NCI-H2107 (cell line): ENCODE measurements at regions not wholly inside any gene's neighbourhood (a gene's known extent, or its start where the extent isn't known, plus 50 kb on each side); places are given as distances from the start of the nearest gene placed in this dataset.
"Not testable (repeated sequence)": the region's sequence is repeated elsewhere in the genome, so short reads cannot be mapped to it uniquely, and the experiment has no call there.

Experiments
- DNase-seq: peaks from one replicate; lab custom pipeline; 2025; lab: John Stamatoyannopoulos, UW

GRCh38 chr12:67039995-67040860 lies 228.9 kb upstream of the CAND1 start:
- DNase-seq: no peak

- DNase-seq: no peak
Observed at GRCh38 chr12:67040861-67041137, 228.4 kb upstream of the CAND1 start.

DNA sequence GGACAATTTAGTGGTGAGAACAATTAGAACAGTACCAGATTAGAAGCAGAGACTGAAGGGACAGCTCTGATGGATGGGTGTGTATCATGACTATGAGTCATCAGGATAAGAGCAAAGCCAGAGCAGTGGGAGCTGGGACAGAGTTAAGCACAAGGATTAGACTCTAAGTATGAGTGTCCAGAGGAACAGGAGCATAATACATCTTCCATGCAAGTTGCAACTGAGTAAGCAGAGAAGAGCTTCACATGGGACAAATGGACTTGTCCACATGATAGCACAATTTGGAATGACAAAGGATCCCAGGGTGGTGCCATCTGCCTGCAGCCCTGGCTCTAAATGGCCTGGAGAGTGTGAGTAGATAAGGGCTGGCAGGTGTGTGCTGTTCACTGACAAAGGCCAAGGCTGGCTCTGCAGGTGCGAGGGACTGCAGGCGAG lies 226.4 kb upstream of the CAND1 start:
- DNase-seq: peak; percentile 94

DNA sequence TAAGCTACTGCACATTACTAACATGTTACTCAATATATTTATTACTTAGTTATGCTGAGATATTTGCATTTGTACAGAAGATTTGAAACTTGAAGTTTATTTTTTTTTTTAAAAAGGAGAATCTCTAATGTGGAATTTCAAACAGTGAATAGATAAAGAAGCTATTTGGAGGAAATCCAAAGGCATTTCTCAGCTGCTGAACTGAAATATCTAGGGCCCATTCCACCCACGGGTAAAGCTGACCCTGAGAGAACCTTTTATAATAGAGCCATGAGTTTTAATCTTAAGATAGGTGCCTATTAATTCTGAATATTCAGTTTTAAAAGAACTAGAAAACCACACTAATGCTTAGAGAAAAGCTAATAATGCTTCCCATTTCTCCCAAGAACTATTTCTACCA lies 225.4 kb upstream of the CAND1 start:
- no peak for DNase-seq

DNA sequence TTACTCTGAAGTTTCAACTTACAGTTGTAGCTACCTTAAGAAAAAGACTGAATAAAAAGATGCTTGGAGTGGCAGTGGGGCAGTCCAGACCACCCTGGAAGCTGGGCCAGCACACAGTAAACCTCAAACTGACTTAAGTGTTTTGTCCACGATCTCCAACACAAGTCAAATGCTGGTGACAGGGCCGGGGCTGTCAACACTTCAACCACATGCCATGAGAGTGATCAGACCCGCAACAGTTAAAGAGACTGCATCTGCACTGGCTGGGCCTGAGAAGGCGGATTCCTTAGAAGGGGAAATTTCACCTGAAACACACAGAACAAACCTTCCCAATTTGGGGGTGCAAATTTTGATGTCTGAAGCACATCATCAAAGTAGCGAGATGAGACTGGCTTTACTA lies 223.5 kb upstream of the CAND1 start:
- no peak for DNase-seq

DNA sequence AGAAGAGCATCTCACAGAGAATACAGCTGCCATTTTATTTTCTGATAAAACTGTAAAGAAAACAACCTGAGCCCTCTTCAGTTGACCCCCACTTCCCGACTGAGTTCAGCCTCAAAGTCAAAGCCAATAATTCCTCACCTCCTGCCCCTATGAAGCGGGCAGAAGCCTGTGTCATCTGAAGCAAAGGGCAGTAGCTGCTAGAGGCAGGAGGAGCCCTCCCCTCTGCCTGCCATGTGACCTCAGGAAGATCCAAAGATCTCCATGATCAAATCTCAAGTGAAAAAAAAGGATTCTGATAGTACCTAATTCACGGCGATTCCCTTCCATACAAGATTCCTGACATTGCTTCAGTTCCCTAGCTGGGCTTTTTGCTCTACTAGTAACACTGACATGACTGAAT lies 223.1 kb upstream of the CAND1 start:
- no peak for DNase-seq

GRCh38 chr12:67047634-67048033 lies 221.5 kb upstream of the CAND1 start:
- DNase-seq: no peak

GRCh38 chr12:67048371-67048770 lies 220.8 kb upstream of the CAND1 start:
- no peak for DNase-seq

DNA sequence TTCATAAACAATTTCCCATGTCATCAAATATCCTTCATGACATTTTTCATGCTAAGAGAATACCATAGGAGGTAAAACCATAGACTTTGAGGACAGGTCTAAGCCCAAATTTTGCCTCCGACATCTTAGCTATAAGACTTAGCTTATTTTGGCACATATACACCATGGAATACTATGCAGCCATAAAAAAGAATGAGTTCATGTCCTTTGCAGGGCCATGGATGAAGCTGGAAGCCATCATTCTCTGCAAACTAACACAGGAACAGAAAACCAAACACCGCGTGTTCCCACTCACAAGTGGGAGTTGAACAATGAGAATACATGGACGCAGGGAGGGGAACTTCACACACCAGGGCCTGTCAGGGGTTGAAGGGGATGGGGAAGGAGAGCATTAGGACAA lies 220.0 kb upstream of the CAND1 start:
- not testable (repeated sequence) for DNase-seq

- no peak for DNase-seq
Observed at GRCh38 chr12:67052981-67053380, 216.2 kb upstream of the CAND1 start.

DNA sequence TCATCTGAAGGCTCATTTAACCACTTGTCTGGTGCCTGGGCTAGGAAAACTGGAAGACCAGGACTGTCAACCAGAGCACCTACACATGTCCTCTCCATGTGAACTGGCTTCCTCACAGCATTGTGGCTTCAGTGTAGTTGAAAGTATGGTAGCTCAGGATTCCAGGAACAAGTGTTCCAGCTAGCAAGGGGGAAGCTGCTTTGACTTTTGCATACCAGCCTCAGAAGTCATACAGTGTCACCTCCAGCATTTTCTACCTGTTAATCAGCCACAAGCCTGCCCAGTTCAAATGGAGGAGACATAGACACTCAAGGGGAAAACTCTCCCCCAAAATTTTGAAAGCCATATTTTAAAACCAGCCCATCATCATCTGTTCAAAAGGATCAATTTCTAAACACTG lies 212.8 kb upstream of the CAND1 start:
- no peak for DNase-seq

- DNase-seq: no peak
Observed at GRCh38 chr12:67057072-67057471, 212.1 kb upstream of the CAND1 start.

DNA sequence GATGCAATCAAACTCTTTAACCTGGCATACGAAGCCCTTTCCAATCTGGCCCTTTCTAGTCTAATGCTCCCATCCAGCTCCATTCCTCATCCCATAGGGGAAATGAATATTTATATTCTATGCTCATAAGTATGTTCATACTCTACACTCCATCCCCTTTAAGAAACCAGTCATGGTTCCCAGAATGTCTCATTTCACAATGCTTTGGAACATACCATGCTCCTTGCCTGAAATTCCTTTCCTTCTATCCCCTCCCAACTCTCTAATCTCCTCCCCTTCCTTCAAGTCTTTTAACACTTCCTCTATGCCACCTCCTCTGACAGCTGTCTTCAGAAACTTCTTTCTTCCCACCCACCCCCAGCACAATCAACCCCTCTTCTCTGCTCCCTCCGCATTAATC lies 207.0 kb upstream of the CAND1 start:
- no peak for DNase-seq

DNA sequence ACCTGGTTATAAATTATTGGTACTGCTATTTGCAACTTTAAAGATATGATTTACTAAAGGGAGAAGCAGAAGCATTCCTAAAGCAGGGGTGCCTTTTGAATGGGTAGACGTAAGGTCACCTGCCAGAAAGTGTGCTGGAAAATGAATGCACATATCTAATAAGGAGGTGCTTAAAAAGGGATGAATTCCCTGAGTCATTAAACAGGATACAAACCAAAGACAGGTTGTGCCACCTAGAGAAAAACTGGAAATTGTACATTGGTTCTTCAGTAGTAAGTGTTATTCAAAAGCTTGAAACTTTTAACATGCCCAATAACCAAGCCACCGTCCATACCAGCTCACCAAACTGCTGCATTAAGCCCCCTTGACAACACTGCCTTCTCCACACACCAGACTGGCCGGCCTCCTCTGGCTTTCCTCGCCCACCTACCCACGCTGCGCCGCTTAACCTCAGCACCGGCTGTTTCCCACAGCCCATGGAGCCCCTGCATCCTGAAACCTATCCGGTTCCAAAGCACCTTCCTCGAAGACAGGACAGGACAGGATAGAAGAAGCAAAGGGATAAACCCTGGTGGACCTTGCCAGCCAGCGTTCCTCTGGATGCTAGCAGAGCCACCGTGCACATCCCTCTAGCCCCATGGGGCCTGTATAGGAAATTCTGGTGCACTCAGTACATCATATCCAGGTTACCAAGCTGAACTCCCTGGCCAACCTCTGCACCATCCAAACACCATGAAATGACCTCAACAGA lies 201.5 kb upstream of the CAND1 start:
- peak; percentile 28 for DNase-seq

DNA sequence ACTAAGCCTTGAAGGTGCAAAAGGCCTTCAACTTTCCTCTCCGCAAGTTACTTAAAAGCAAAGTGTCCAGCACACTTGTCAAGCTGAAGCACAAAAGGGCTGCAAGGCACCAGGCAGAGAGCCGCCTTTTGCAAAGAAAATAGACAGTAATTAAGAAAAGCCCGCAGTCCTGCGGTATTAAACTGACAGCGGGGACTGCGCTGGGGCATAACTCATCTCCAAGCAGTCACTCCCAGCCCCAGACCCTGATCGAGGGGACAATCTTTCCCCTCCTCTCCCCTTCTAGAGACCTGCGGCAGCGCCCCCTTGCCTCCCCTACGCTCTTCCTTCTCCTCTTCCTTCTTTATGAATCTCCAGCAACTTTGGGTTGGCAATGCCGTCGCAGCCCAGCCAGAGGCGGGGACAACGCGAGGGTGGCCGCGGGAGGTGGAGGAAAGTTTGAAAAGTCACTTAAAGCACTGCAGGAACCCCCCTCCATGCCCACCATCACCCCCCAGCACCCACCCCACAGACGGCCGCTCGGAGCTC lies 200.9 kb upstream of the CAND1 start:
- DNase-seq: no peak

GRCh38 chr12:67068761-67069450 lies 200.3 kb upstream of the CAND1 start:
- no peak for DNase-seq

- DNase-seq: peak; percentile 49
Observed at GRCh38 chr12:67069451-67070306, 199.5 kb upstream of the CAND1 start.

GRCh38 chr12:67070307-67070600 lies 198.9 kb upstream of the CAND1 start:
- no peak for DNase-seq

GRCh38 chr12:67070604-67071003 lies 198.6 kb upstream of the CAND1 start:
- no peak for DNase-seq

- not testable (repeated sequence) for DNase-seq
Observed at GRCh38 chr12:67072281-67072680, 196.9 kb upstream of the CAND1 start.

DNA sequence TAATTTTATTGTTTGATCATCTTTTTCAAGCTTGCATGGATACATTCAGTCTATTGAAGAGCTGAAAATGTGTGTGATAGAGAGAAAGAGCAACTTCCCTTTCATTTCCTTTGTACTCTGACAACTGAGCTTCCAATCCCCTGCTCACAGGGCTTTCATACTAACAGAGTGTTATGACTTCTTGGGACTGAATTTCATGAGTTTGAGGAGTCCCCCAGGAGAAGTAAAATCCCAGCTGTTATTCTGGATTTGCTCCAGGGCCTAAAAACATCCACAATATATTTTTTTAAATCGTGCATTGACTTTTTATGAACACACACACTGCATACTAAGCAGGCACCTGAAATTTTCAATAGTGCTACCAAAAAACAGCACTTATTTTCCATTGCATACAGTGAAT lies 195.8 kb upstream of the CAND1 start:
- DNase-seq: no peak

- DNase-seq: no peak
Observed at GRCh38 chr12:67074072-67074471, 195.1 kb upstream of the CAND1 start.
